ENCODE measurements at regions not wholly inside any gene's neighbourhood (a gene's known extent, or its start where the extent isn't known, plus 50 kb on each side); places are given as distances from the start of the nearest gene placed in this dataset.

DNA sequence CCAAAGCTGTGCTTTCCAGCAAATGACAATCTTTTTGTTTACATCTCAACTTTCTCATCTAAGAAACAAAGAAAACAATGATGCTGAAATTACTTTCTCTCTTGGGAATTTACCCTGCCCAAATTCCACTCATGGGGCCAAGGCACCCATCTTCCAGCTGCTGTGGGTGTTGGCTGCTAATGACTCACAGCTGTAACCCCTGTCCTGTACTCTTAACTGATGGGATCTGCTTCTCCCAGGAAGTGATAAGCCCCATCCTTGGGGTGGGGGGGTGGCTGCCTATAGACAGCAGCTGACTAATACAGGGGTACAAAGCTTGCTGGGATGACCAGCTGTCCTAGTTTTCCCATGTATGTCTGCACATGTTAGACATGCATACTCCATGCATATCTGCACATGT lies 938.6 kb downstream of the C6orf118 start:
- TF ChIP-seq, protein P1, sequence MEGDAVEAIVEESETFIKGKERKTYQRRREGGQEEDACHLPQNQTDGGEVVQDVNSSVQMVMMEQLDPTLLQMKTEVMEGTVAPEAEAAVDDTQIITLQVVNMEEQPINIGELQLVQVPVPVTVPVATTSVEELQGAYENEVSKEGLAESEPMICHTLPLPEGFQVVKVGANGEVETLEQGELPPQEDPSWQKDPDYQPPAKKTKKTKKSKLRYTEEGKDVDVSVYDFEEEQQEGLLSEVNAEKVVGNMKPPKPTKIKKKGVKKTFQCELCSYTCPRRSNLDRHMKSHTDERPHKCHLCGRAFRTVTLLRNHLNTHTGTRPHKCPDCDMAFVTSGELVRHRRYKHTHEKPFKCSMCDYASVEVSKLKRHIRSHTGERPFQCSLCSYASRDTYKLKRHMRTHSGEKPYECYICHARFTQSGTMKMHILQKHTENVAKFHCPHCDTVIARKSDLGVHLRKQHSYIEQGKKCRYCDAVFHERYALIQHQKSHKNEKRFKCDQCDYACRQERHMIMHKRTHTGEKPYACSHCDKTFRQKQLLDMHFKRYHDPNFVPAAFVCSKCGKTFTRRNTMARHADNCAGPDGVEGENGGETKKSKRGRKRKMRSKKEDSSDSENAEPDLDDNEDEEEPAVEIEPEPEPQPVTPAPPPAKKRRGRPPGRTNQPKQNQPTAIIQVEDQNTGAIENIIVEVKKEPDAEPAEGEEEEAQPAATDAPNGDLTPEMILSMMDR (IDR thresholded peaks at IDR 0.05; ENCODE audit: extremely low read depth, missing control alignments), result no peak

DNA sequence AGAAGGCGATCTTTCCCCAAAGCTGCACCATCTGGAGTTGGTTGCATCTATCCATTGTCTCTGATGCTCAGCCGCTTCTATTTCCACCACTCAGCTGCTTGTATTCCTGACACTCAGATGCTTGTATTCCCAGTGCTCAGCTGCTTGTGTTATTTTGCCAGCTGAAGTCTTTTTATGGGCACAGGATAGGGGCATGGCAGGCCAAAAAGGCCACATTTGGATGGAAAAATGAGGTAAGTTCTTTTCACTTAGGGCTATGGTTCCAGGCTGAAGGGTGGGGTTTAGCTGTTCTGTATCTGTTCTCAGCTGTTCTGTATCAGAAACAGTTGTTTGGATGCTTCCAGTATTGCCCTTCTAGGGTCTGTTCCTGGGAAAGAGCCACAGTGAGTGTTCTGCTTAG lies 944.9 kb downstream of the QKI start:
- no peak for DNase-seq (ENCODE audit: low spot score)

More for the DNA sequence above, 938.6 kb downstream of the C6orf118 start:
- DNase-seq (ENCODE audit: low spot score), result no peak

DNA sequence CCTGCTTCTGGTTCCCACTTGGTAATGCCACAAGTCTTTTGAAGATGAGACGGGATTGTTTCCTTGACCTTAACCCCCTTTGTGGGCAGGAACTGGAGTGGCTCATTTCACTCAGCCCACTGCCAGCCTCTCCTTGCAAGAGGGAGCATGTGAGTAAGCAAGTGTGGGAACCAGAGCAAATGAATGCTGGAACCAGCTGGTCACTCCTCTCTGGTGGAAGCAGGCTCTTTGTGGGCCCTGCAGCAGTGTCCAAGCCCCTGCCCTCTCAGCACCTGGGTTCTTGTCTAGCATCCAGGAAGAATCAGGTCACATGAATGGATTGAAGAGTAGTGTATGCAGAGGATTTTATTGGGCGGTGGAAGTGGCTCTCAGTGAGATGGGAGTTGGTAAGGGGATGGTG lies 944.5 kb downstream of the QKI start:
- TF ChIP-seq, protein P1 (IDR thresholded peaks at IDR 0.05; ENCODE audit: extremely low read depth, missing control alignments), result no peak
- DNase-seq (ENCODE audit: low spot score), result no peak

More for the DNA sequence above, 944.9 kb downstream of the QKI start:
- TF ChIP-seq, protein P1 (IDR thresholded peaks at IDR 0.05; ENCODE audit: extremely low read depth, missing control alignments), result no peak

DNA sequence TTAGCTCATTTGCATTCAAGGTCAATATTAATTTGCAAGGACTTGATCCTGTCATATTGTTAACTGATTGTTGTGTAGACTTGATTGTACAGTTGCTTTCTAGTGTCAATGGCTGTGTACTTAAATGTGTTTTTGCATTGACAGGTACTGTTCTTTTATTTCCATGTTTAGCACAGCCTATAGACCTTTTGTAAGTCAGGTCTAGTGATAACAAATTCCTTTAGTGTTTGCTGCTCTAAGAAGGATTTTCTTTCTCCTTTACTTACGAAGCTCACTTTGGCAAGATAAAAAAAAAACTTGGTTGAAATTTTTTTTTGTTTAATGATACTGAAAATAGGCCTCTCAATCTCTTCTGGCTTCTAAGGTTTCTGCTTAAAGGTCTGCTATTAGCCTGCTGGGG lies 942.3 kb downstream of the QKI start:
- TF ChIP-seq, protein P1 (IDR thresholded peaks at IDR 0.05; ENCODE audit: extremely low read depth, missing control alignments), result no peak
- DNase-seq (ENCODE audit: low spot score), result no peak

DNA sequence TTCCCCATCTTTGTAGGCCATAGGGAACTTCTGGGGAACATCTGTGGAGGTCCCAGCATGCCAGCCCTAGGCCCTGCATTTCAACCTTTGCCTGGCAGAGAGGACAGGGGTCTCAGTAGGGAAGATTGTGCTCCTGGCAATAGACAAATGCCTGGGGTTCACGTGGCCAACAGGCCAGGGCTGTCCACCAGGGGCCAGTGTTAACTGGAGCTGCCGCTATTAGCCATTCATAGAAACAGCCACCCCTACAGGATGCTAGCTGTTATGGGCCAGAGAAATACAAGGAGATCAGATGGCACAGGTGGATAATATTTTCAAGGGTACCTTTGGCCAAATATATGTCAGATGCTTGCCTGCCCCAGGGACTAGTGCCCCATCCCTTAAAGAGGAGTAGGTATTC lies 932.9 kb downstream of the QKI start:
- TF ChIP-seq, protein P1 (IDR thresholded peaks at IDR 0.05; ENCODE audit: extremely low read depth, missing control alignments), result no peak
- DNase-seq (ENCODE audit: low spot score), result no peak

DNA sequence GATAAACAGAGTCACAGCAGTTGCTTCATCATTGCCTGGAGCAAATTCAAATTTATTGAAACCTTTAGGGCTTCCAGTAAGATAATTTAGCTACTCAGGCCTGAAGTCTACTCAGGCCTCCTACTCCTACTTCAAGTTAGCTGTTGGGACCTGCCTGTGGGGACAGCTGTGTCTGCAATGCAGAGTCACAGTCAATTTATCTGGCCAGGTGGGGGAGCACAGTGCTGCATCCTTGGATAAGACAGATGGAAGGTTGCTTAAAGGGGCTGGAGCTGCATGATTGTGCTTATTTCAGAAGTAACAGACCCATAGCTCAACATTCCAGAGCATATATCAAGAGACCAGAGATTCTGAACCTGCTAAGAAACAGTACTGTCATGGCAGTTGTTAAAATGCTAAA lies 932.1 kb downstream of the QKI start:
- TF ChIP-seq, protein P1 (IDR thresholded peaks at IDR 0.05; ENCODE audit: extremely low read depth, missing control alignments), result no peak
- DNase-seq (ENCODE audit: low spot score), result no peak

DNA sequence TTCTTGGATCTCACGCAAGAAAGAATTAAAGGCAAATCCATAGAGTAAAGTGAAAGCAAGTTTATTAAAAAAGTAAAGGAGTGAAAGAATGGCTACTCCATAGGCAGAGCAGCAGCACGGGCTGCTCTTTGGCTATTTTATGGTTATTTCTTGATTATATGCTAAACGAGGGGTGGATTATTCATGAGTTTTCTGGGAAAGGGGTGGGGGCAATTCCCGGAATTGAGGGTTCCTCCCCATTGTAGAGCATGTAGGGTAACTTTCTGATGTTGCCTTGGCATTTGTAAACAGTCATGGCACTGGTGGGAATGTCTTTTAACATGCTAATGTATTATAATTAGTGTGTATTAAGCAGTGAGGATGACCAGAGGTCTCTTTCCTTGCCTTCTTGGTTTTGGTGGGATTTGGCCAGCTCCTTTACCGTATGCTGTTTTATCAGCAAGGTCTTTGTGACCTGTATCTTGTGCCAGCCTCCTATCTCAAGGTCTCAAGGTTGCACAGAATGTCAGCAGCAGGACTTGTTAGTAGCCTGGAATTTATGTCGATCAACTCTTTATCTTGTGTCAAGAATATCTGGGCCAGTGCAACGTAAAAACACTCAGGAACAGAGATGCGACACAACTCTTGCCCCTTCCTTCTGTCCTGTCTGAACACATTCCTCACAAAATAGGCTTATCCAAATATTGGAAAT lies 931.4 kb downstream of the QKI start:
- TF ChIP-seq, protein P1 (IDR thresholded peaks at IDR 0.05; ENCODE audit: extremely low read depth, missing control alignments), result no peak
- DNase-seq (ENCODE audit: low spot score), result no peak

All from GM20000 (cell line).